ENCODE measurements at regions not wholly inside any gene's neighbourhood (a gene's known extent, or its start where the extent isn't known, plus 50 kb on each side); places are given as distances from the start of the nearest gene placed in this dataset.

GRCh38 chr10:131755200-131755599 is 145.6 kb upstream of the PPP2R2D start:
- POLR2A ChIA-PET = no interaction called here

GRCh38 chr10:131757285-131758058 is 143.3 kb upstream of the PPP2R2D start:
- no peaks in the 10 kb centered on the region for H3K36me3 ChIP-seq (ENCODE audit: insufficient read depth, low read length)
- ATAC-seq (ENCODE audit: poor library complexity) (no peak), DNase-seq (no peak)
- Mint-ChIP-seq H3K4me3 (no peak overlapping the region), H3K4me1 (ENCODE audit: low read depth) (no peaks in the 10 kb centered on the region), H3K9me3 (no peaks in the 10 kb centered on the region), H3K36me3 (ENCODE audit: low read depth) (no peaks in the 10 kb centered on the region), H3K27me3 (no peaks in the 10 kb centered on the region), H3K27ac (no peak overlapping the region)
- POLR2A ChIA-PET = no interaction called here
- CTCF ChIA-PET = no interaction called here
- TF ChIP-seq CTCF (IDR thresholded peaks at IDR 0.05) = no peak
- no peak overlapping the region for H3K4me3 ChIP-seq (ENCODE audit: low read length)
- intact Hi-C loops (cut with DNase I, micrococcal nuclease) = no loop called here
- H3K27ac ChIP-seq (ENCODE audit: low read depth in 1 of 2, low read length in 2 of 2) = no peak overlapping the region
- H3K9me3 ChIP-seq (ENCODE audit: control insufficient read depth in 1 of 2, insufficient read depth in 1 of 2, low read length in 2 of 2) = peaks cover 0 to 21% of the 10 kb centered on the region in 2 experiments
- no peaks in the 10 kb centered on the region for H3K4me1 ChIP-seq (ENCODE audit: insufficient read depth, low read length)
- peaks cover 0 to 8% of the 10 kb centered on the region in 2 experiments for H3K27me3 ChIP-seq (ENCODE audit: control insufficient read depth in 1 of 2, insufficient read depth in 2 of 2, low read length in 2 of 2)

More at GRCh38 chr10:131755200-131755599, 145.6 kb upstream of the PPP2R2D start:
- Histone ChIP-seq H3K4me3 (ENCODE audit: low read length) (no peak overlapping the region), H3K9me3 (ENCODE audit: control insufficient read depth in 1 of 2, insufficient read depth in 1 of 2, low read length in 2 of 2) (peaks cover 0 to 16% of the 10 kb centered on the region in 2 experiments), H3K27ac (ENCODE audit: low read depth in 1 of 2, low read length in 2 of 2) (no peak overlapping the region), H3K4me1 (ENCODE audit: insufficient read depth, low read length) (no peaks in the 10 kb centered on the region), H3K36me3 (ENCODE audit: insufficient read depth, low read length) (no peaks in the 10 kb centered on the region), H3K27me3 (ENCODE audit: control insufficient read depth in 1 of 2, insufficient read depth in 2 of 2, low read length in 2 of 2) (no peaks in the 10 kb centered on the region)
- no peak overlapping the region for H3K4me3 Mint-ChIP-seq
- intact Hi-C loops (cut with DNase I, micrococcal nuclease) = no loop called here
- H3K27me3 Mint-ChIP-seq = no peaks in the 10 kb centered on the region
- no peaks in the 10 kb centered on the region for H3K9me3 Mint-ChIP-seq
- DNase-seq = no peak
- H3K36me3 Mint-ChIP-seq (ENCODE audit: low read depth) = no peaks in the 10 kb centered on the region
- H3K4me1 Mint-ChIP-seq (ENCODE audit: low read depth) = no peaks in the 10 kb centered on the region
- no peak overlapping the region for H3K27ac Mint-ChIP-seq
- no peak for ATAC-seq (ENCODE audit: poor library complexity)
- TF ChIP-seq CTCF (IDR thresholded peaks at IDR 0.05) = no peak
- CTCF ChIA-PET = no interaction called here

GRCh38 chr10:131758062-131758938 is 142.5 kb upstream of the PPP2R2D start:
- Mint-ChIP-seq H3K27ac (no peak overlapping the region), H3K27me3 (peaks cover 1% of the 10 kb centered on the region), H3K9me3 (no peaks in the 10 kb centered on the region), H3K36me3 (ENCODE audit: low read depth) (no peaks in the 10 kb centered on the region), H3K4me3 (no peak overlapping the region), H3K4me1 (ENCODE audit: low read depth) (no peaks in the 10 kb centered on the region)
- no peaks in the 10 kb centered on the region for H3K4me1 ChIP-seq (ENCODE audit: insufficient read depth, low read length)
- no peak for TF ChIP-seq CTCF (IDR thresholded peaks at IDR 0.05)
- peaks cover 0 to 21% of the 10 kb centered on the region in 2 experiments for H3K9me3 ChIP-seq (ENCODE audit: control insufficient read depth in 1 of 2, insufficient read depth in 1 of 2, low read length in 2 of 2)
- H3K4me3 ChIP-seq (ENCODE audit: low read length) = no peak overlapping the region
- no peak for DNase-seq
- ChIA-PET CTCF (no interaction called here), POLR2A (no interaction called here)
- no peaks in the 10 kb centered on the region for H3K36me3 ChIP-seq (ENCODE audit: insufficient read depth, low read length)
- intact Hi-C loops (cut with DNase I, micrococcal nuclease) = no loop called here
- no peak for ATAC-seq (ENCODE audit: poor library complexity)
- H3K27me3 ChIP-seq (ENCODE audit: control insufficient read depth in 1 of 2, insufficient read depth in 2 of 2, low read length in 2 of 2) = peaks cover 0 to 8% of the 10 kb centered on the region in 2 experiments
- no peak overlapping the region for H3K27ac ChIP-seq (ENCODE audit: low read depth in 1 of 2, low read length in 2 of 2)
